SK-N-MC (cell line): ENCODE measurements at regions not wholly inside any gene's neighbourhood (a gene's known extent, or its start where the extent isn't known, plus 50 kb on each side); places are given as distances from the start of the nearest gene placed in this dataset.

Experiments used
- EZH2 ChIP-seq: fragments of 200-600 bp; sonication (generic); IDR thresholded peaks from one replicate; pipeline ENCODE4 v1.6.1; 2017; ENCODE audit warnings: antibody characterized with exemption
- POLR2AphosphoS5 ChIP-seq: IDR thresholded peaks from 2 replicates; pipeline ENCODE4 v1.6.1; 2012; ENCODE audit warnings: mild to moderate bottlenecking, low read depth, low read length, borderline replicate concordance

DNA sequence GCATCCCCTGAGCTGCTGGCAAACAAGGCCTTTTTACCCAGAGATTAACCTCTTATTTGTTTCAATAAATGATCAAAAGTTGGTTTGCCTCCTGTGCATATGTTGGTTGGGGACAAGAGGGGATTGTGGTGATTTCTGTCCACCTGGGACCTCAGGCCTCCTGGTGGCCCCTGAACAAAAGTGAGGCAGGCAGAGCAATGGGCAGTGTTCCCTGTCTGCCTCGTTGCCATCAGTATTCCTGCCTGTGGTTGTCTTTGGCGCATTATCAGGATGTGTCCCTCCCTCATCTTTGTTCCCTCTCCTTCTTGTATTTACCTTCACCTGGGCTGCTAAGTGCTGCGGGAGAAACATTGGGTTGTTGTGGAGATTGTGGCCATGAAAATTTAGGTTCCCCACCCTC is 65.3 kb upstream of the DRD5 start:
- TF ChIP-seq EZH2 (no peak), POLR2AphosphoS5 (no peak)
